Mesenchymal stem cell (in vitro differentiated cells and primary cell): ENCODE measurements at regions not wholly inside any gene's neighbourhood (a gene's known extent, or its start where the extent isn't known, plus 50 kb on each side); places are given as distances from the start of the nearest gene placed in this dataset.
A peak's percentile ranks its signal among the peaks of the same experiment; 100 is the strongest.

Source experiments
- DNase-seq: peaks from one replicate; pipeline ENCODE4 v3.0.0-alpha.2; 2013
- H2AFZ ChIP-seq: one replicate; pipeline ENCODE4 v1.6.1; 2013; ENCODE audit warnings: low read depth, mild to moderate bottlenecking, control low read depth, inconsistent platforms, low read length, moderate library complexity
- H2AK5ac ChIP-seq: 2 replicates; pipeline ENCODE4 v1.6.1; 2013; ENCODE audit warnings: low read length, moderate library complexity, mild to moderate bottlenecking, inconsistent platforms; ENCODE audit not compliant: severe bottlenecking
- H2BK120ac ChIP-seq: one replicate; pipeline ENCODE4 v1.6.1; 2013; ENCODE audit warnings: low read depth, mild to moderate bottlenecking, inconsistent platforms, low read length, moderate library complexity
- H2BK12ac ChIP-seq, 2 experiments: one replicate each; pipeline ENCODE4 v1.6.1; 2013; ENCODE audit warnings: inconsistent platforms in 2 of 2, low read length in 2 of 2, mild to moderate bottlenecking in 2 of 2, moderate library complexity in 2 of 2, control low read depth in 1 of 2
- H2BK15ac ChIP-seq: one replicate; pipeline ENCODE4 v1.6.1; 2013; ENCODE audit warnings: mild to moderate bottlenecking, low read depth, inconsistent platforms; ENCODE audit not compliant: poor library complexity, severe bottlenecking
- H2BK5ac ChIP-seq: 2 replicates; pipeline ENCODE4 v1.6.1; 2013; ENCODE audit warnings: low read depth, mild to moderate bottlenecking, low read length, control low read depth, inconsistent platforms; ENCODE audit not compliant: poor library complexity, severe bottlenecking
- H3K14ac ChIP-seq, 2 experiments: one replicate each; pipeline ENCODE4 v1.6.1; 2013; ENCODE audit warnings: inconsistent platforms in 2 of 2, low read length in 2 of 2, control low read depth in 1 of 2, mild to moderate bottlenecking in 1 of 2, moderate library complexity in 1 of 2
- H3K18ac ChIP-seq, 2 experiments: one replicate each; pipeline ENCODE4 v1.6.1; 2013; ENCODE audit warnings: inconsistent platforms in 2 of 2, low read length in 2 of 2, control low read depth in 1 of 2, low read depth in 1 of 2, mild to moderate bottlenecking in 1 of 2
- H3K23ac ChIP-seq, 2 experiments: one replicate each; pipeline ENCODE4 v1.6.1; 2013; ENCODE audit warnings: inconsistent platforms in 2 of 2, low read length in 2 of 2, mild to moderate bottlenecking in 2 of 2, moderate library complexity in 2 of 2, control low read depth in 1 of 2
- H3K27ac ChIP-seq: 2 replicates; pipeline ENCODE4 v1.5.1; 2013; ENCODE audit warnings: mild to moderate bottlenecking, moderate library complexity, low read length, control low read depth, inconsistent platforms; ENCODE audit not compliant: poor library complexity, severe bottlenecking
- H3K27me3 ChIP-seq, 2 experiments: 2 replicates each; pipeline versions ENCODE4 v1.6.1 to v1.7.0; 2013; ENCODE audit warnings: low read length in 2 of 2, mild to moderate bottlenecking in 2 of 2, moderate library complexity in 2 of 2, control low read depth in 1 of 2, inconsistent platforms in 1 of 2; ENCODE audit not compliant: control insufficient read depth in 1 of 2, insufficient read depth in 1 of 2
- H3K36me3 ChIP-seq, 2 experiments: 2 replicates each; pipeline versions ENCODE4 v1.6.1 to v1.7.0; 2013; ENCODE audit warnings: low read length in 2 of 2, control low read depth in 1 of 2, inconsistent platforms in 1 of 2, low read depth in 1 of 2, mild to moderate bottlenecking in 1 of 2; ENCODE audit not compliant: insufficient read depth in 2 of 2, control insufficient read depth in 1 of 2
- H3K4ac ChIP-seq, 2 experiments: one replicate each; pipeline ENCODE4 v1.6.1; 2013; ENCODE audit warnings: inconsistent platforms in 2 of 2, low read length in 2 of 2, mild to moderate bottlenecking in 2 of 2, moderate library complexity in 2 of 2, control low read depth in 1 of 2, low read depth in 1 of 2
- H3K4me1 ChIP-seq: 2 replicates; pipeline ENCODE4 v1.6.1; 2013; ENCODE audit warnings: low read depth, low read length, control low read depth; ENCODE audit not compliant: control insufficient read depth, insufficient read depth
- H3K4me2 ChIP-seq: 2 replicates; pipeline ENCODE4 v1.6.1; 2013; ENCODE audit warnings: low read length, mild to moderate bottlenecking, inconsistent platforms; ENCODE audit not compliant: poor library complexity, severe bottlenecking
- H3K4me3 ChIP-seq, 2 experiments: 2 replicates each; pipeline versions ENCODE4 v1.5.1 to v1.7.0; 2013; ENCODE audit warnings: low read length in 2 of 2, mild to moderate bottlenecking in 2 of 2, control low read depth in 1 of 2, low read depth in 1 of 2; ENCODE audit not compliant: insufficient read depth in 1 of 2
- H3K79me1 ChIP-seq: replicated peaks from 2 replicates; pipeline ENCODE4 v1.6.1; 2013; ENCODE audit warnings: mild to moderate bottlenecking, control low read depth, low read length, inconsistent platforms; ENCODE audit not compliant: poor library complexity, severe bottlenecking
- H3K9ac ChIP-seq: 2 replicates; pipeline ENCODE4 v1.7.0; 2013; ENCODE audit warnings: mild to moderate bottlenecking, low read length, moderate library complexity
- H3K9me3 ChIP-seq: 2 replicates; pipeline ENCODE4 v1.7.0; 2013; ENCODE audit warnings: mild to moderate bottlenecking, low read length; ENCODE audit not compliant: control insufficient read depth
- H4K8ac ChIP-seq: one replicate; pipeline ENCODE4 v1.6.1; 2013; ENCODE audit warnings: inconsistent platforms, mild to moderate bottlenecking, low read length, moderate library complexity
- H4K91ac ChIP-seq: one replicate; pipeline ENCODE4 v1.6.1; 2013; ENCODE audit warnings: mild to moderate bottlenecking, low read length, inconsistent platforms
- WGBS: methylation state at CpG from one replicate; pipeline ENCODE4 v1.1.7; 2013; ENCODE audit warnings: mixed read lengths; 5-methylcytosine and 5-hydroxymethylcytosine counted together

DNA sequence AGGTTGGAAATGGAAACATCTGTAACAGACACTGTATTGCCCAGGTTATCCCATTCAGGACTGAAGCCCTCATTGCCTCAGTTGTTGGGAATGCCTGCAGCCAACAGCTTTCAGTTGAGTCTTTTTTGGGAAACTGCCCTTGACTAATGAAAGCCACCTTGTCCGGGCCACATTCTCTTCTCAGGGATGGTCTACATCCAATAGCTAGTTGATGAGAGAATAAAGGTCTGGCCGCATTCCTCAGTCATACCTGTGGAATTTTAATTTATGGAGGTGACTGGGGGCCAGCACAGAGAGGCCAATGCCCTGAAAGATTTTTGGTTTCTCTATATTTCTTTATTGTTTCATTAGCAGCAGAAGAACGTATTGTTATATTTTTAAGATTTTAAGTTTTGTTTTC, 147.6 kb upstream of the MSX1 start:
- H3K27ac ChIP-seq, result no peak overlapping the region
- H3K36me3 ChIP-seq, result no peaks in the 10 kb centered on the region
- no peak overlapping the region for H2BK120ac ChIP-seq
- no peak overlapping the region for H2AK5ac ChIP-seq
- H3K27me3 ChIP-seq, result peaks cover 0 to 12% of the 10 kb centered on the region in 2 experiments
- no peak overlapping the region for H2BK15ac ChIP-seq
- H3K4ac ChIP-seq, result no peak overlapping the region
- no peak overlapping the region for H3K18ac ChIP-seq
- no peak for DNase-seq
- H3K23ac ChIP-seq, result no peak overlapping the region
- H4K91ac ChIP-seq, result no peak overlapping the region
- no peak overlapping the region for H3K4me3 ChIP-seq
- no peak overlapping the region for H2BK5ac ChIP-seq
- H3K4me2 ChIP-seq, result no peak overlapping the region
- H3K9ac ChIP-seq, result no peak overlapping the region
- H3K9me3 ChIP-seq, result peaks cover 5% of the 10 kb centered on the region
- H3K4me1 ChIP-seq, result no peaks in the 10 kb centered on the region
- no peak overlapping the region for H2AFZ ChIP-seq
- no peak overlapping the region for H3K14ac ChIP-seq
- 98% methylated on average over 2 of the region's 3 CpGs for WGBS
- H2BK12ac ChIP-seq, result no peak overlapping the region
- no peak overlapping the region for H4K8ac ChIP-seq
- H3K79me1 ChIP-seq, result no peaks in the 10 kb centered on the region

GRCh38 chr4:4709736-4710135, 149.7 kb upstream of the MSX1 start:
- H2BK120ac ChIP-seq, result no peak overlapping the region
- DNase-seq, result no peak
- no peak overlapping the region for H3K4me2 ChIP-seq
- no peak overlapping the region for H2AFZ ChIP-seq
- H3K23ac ChIP-seq, result no peak overlapping the region
- no peak overlapping the region for H3K9ac ChIP-seq
- no peak overlapping the region for H4K91ac ChIP-seq
- no peak overlapping the region for H4K8ac ChIP-seq
- H3K4me3 ChIP-seq, result no peak overlapping the region
- H3K79me1 ChIP-seq, result no peaks in the 10 kb centered on the region
- no peaks in the 10 kb centered on the region for H3K36me3 ChIP-seq
- peaks cover 0 to 14% of the 10 kb centered on the region in 2 experiments for H3K27me3 ChIP-seq
- no peak overlapping the region for H3K4ac ChIP-seq
- WGBS, result 91% methylated on average over 5 of the region's 5 CpGs
- H3K27ac ChIP-seq, result no peak overlapping the region
- no peak overlapping the region for H3K18ac ChIP-seq
- no peak overlapping the region for H2BK12ac ChIP-seq
- H3K14ac ChIP-seq, result no peak overlapping the region
- no peaks in the 10 kb centered on the region for H3K4me1 ChIP-seq
- no peak overlapping the region for H2AK5ac ChIP-seq
- peaks cover 5% of the 10 kb centered on the region for H3K9me3 ChIP-seq
- H2BK5ac ChIP-seq, result no peak overlapping the region
- H2BK15ac ChIP-seq, result no peak overlapping the region

DNA sequence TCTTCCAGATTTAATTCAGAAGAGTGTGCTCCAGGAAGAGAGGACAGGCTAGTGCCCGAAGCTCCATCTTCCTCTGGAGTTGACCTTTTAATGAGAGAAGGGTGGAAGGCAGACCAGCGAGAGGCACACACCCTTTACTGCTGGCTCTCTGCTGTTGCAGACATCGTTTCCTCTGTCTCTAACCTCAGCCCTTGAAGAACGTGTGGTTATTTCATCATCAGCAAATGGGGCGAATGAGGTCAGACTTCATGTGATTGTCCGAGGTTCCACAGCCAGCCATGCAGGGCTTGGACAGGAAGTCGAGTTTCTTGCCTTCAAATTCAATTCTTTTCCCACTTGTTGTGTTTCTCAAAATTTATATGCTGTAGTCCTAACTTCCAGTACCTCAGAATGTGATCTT, 155.2 kb upstream of the MSX1 start:
- H2BK5ac ChIP-seq, result no peak overlapping the region
- H4K8ac ChIP-seq, result no peak overlapping the region
- H3K9me3 ChIP-seq, result peaks cover 5% of the 10 kb centered on the region
- peaks cover 0 to 21% of the 10 kb centered on the region in 2 experiments for H3K27me3 ChIP-seq
- H4K91ac ChIP-seq, result no peak overlapping the region
- no peak overlapping the region for H3K23ac ChIP-seq
- H3K4me2 ChIP-seq, result no peak overlapping the region
- no peaks in the 10 kb centered on the region for H3K4me1 ChIP-seq
- no peak overlapping the region for H3K14ac ChIP-seq
- H3K79me1 ChIP-seq, result no peaks in the 10 kb centered on the region
- no peaks in the 10 kb centered on the region for H3K36me3 ChIP-seq
- H2AK5ac ChIP-seq, result no peak overlapping the region
- peak overlapping the region; percentile 36 for H3K9ac ChIP-seq
- 43% methylated on average over 7 of the region's 7 CpGs for WGBS
- peak overlapping the region in 1 of 2 experiments; percentile 21 for H3K18ac ChIP-seq
- no peak overlapping the region for H2AFZ ChIP-seq
- no peak overlapping the region for H2BK120ac ChIP-seq
- H3K27ac ChIP-seq, result no peak overlapping the region
- no peak overlapping the region for H2BK12ac ChIP-seq
- no peak overlapping the region for H3K4me3 ChIP-seq
- no peak overlapping the region for H3K4ac ChIP-seq
- no peak overlapping the region for H2BK15ac ChIP-seq
- DNase-seq, result peak; percentile 67

DNA sequence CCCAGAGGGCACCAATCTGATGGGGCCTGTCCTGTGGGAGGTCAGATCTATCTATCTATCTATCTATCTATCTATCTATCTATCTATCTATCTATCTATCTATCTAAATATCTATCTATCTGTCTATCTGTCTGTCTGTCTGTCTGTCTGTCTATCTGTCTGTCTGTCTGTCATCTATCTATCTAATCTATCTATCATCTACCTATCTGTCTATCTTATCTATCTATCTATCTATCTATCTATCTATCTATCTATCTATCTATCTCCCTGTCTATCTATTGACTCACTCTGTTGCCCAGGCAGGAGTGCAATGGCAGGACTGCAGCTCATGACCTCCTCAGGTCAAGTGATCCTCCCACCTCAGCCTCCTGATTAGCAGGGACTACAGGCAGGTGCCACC, 155.7 kb upstream of the STX18 start:
- no peak overlapping the region for H3K14ac ChIP-seq
- H3K4me3 ChIP-seq, result no peak overlapping the region
- no peak overlapping the region for H2BK12ac ChIP-seq
- H3K4me1 ChIP-seq, result peaks cover 7% of the 10 kb centered on the region
- H3K4me2 ChIP-seq, result no peak overlapping the region
- peaks cover 0 to 28% of the 10 kb centered on the region in 2 experiments for H3K27me3 ChIP-seq
- no peak for DNase-seq
- H3K79me1 ChIP-seq, result no peaks in the 10 kb centered on the region
- no peaks in the 10 kb centered on the region for H3K36me3 ChIP-seq
- H2AFZ ChIP-seq, result no peak overlapping the region
- no peak overlapping the region for H4K91ac ChIP-seq
- no peak overlapping the region for H4K8ac ChIP-seq
- H3K18ac ChIP-seq, result no peak overlapping the region
- H2BK120ac ChIP-seq, result no peak overlapping the region
- H2AK5ac ChIP-seq, result no peak overlapping the region
- H2BK15ac ChIP-seq, result no peak overlapping the region
- H3K9ac ChIP-seq, result no peak overlapping the region
- no peak overlapping the region for H2BK5ac ChIP-seq
- H3K27ac ChIP-seq, result no peak overlapping the region
- no peaks in the 10 kb centered on the region for H3K9me3 ChIP-seq
- H3K4ac ChIP-seq, result no peak overlapping the region
- no peak overlapping the region for H3K23ac ChIP-seq
